NCI-H187 treated with DMSO at 0.1 percent for 48 hours (cell line): ENCODE measurements at regions not wholly inside any gene's neighbourhood (a gene's known extent, or its start where the extent isn't known, plus 50 kb on each side); places are given as distances from the start of the nearest gene placed in this dataset.

Source experiments
- DNase-seq: peaks from one replicate; lab custom pipeline; 2025; lab: John Stamatoyannopoulos, UW

DNA sequence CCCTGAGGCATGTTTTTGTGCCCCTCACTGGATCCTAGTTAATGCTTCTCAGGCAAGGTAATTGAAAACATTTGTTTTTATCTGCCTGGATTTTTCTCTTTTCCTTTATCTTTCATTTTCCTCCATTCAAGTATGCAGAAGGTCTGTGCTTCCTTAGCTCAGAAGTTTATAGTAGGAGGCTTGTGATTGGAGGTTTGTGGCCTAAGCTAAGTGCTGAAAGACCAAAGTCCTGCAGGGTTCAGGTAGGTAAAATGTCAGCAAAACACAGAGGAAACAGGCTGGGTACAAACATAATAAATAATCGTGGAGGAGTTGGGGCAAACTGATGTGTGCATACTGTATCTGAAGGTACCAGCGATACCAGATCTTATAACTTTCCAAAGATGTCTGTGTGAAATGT lies 230.9 kb upstream of the KLF4 start:
- DNase-seq, result no peak

GRCh38 chr9:107717529-107718314 lies 228.2 kb upstream of the KLF4 start:
- no peak for DNase-seq

DNA sequence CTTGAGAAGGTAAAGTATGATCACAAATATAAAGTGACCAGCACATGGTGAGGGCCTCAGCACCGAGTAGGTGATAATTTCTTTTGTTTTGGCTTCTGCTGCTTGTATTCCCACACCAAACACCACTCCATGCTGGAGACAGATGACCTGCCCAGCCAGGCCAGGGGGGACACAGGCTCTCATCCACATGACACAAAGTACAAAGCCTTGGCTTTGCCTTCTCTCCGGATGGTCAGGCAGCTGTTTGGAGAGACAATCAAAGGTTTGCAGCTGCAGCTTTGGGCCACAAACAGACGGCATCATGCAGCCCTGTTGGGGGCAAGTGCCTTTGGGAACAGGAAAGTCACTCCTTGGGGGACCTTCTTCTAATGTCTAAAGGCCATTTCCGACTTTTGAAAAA lies 226.2 kb upstream of the KLF4 start:
- DNase-seq, result no peak

- no peak for DNase-seq
Measured at GRCh38 chr9:107713470-107713869, 223.9 kb upstream of the KLF4 start.

GRCh38 chr9:107712390-107712789 lies 222.8 kb upstream of the KLF4 start:
- no peak for DNase-seq

- DNase-seq, result no peak
Measured at GRCh38 chr9:107711542-107711941, 222.0 kb upstream of the KLF4 start.

- DNase-seq, result no peak
Measured at GRCh38 chr9:107710953-107711352, 221.4 kb upstream of the KLF4 start.

DNA sequence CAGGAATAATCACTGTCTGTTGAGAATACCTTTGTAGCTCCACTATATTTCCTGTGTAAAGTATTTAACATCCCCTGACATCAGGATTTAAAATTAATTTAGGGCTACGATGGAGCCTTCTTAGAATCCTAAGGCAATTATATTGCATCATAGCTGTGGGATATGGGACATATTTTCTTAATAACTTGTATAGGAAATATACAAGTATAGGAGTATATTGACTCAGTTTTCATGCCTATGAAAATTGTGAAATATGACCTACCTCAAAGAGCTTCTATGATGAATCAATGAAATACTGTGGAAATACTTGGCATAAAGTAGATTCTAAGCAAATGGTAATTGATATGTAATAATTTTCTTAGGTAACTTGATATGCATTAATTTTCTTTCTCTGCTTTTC lies 221.0 kb upstream of the KLF4 start:
- no peak for DNase-seq

DNA sequence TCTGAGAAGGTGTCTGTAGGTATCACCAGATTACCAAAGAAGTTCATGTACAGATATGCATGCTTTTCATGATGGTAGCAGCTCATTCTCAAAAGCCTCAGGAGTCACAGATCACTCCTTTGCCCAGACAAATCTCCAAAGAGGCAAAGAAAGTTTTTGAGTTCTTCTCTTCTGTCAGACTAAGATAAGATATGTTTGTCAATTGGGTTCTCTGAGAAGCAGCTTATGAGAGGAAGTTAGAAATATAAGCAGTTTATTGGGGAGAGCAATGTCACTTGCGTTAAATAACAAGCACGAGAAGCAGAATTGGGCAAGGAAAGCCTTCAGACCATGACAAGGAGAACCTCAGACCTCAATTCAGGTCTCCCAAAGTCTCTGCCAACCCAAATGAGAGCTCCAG lies 219.2 kb upstream of the KLF4 start:
- DNase-seq, result no peak

DNA sequence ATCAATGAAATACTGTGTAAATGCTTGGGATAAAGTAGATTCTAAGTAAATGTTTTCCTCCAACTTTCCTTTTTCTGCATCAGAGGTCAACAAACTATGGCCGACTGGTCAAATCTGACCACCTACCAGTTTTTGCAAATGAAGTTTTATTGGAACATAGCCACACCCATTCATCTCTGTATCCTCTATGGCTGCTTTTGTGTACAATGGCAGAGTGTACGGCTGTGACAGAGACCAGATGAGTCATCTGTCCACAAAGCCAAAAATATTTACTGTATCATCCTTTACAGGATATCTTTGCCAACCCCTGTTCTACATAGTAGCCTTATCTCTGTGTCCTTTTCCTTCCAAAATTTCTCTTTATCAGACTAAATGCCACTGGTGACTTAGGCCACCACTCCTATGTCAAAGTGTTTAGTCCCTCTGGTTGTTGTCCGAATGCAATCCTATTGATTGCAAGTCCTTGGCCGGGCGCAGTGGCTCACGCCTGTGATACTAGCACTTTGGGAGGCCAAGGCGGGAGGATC lies 218.4 kb upstream of the KLF4 start:
- no peak for DNase-seq

DNA sequence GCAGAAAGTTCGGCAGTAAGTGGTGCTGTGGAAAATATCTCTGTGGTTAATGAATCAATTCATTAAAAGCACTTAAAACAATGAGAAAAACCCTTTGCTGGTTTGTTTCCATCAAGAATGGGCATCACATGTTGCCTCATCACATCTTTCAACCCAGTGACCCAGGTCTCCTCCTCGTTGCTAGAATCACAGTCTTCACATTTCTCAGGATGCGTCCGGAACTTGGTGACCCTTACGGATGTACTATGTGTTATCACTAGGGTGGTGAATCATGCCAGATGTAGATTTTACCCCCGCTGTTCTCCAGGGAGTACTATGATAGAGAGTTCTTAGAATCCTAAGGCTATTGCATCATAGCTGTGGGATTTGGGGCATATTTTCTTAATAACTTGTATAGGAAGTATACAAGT lies 217.9 kb upstream of the KLF4 start:
- DNase-seq, result no peak

DNA sequence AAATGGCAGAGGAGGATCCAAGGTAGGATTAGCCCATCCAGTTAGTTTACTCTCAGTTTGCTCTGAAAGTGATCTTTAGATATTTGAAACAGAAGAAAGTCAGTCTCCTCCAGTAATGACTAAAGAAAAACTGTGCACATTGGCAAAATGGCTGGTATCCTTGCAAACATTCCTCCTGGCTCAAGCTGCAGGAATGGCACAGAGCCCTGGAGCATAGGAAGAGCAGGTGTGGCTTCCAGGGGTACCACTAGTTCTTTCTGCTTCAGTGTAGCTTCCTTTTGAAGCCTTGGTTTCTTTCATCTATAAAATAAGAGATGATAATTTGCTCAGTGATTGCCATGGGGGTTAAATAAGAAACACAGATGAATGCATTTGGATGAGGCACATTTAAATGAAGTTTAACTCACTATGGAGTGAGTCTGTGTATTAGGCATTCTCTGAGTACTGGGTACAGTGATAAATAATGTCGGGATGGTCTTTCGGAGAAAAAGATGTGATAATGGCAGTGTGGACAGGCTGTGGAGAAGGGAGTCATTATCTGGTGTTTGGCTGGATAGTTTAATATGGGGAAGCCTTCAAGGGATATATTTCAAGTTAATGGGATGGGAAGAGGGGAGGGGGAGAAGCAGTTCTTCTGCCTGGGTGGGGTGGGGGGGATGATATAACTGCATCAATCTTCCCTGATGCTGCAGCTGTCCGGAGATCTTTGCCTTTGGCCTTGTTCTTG lies 217.3 kb upstream of the KLF4 start:
- no peak for DNase-seq

GRCh38 chr9:107705521-107705920 lies 216.0 kb upstream of the KLF4 start:
- DNase-seq, result no peak

DNA sequence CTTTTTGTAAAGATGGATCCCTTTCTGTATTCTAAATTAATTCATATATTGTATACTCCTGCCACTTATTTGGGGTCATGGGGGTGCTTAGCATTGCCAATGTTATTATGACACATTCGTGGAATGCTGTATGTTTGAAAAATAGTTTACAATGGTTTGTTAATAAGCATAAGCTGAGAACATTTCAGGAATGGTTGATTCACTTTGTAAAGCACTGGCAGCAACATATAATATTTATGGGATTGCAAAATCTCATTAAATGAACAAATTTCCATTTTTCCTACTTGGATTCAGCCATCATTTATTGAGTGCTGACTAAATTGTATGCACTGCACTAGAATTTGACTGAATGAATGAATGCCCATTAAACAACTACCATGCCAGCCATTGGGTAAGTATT lies 215.2 kb upstream of the KLF4 start:
- no peak for DNase-seq

GRCh38 chr9:107703651-107704050 lies 214.1 kb upstream of the KLF4 start:
- DNase-seq, result no peak

GRCh38 chr9:107700847-107701246 lies 211.3 kb upstream of the KLF4 start:
- DNase-seq, result no peak

DNA sequence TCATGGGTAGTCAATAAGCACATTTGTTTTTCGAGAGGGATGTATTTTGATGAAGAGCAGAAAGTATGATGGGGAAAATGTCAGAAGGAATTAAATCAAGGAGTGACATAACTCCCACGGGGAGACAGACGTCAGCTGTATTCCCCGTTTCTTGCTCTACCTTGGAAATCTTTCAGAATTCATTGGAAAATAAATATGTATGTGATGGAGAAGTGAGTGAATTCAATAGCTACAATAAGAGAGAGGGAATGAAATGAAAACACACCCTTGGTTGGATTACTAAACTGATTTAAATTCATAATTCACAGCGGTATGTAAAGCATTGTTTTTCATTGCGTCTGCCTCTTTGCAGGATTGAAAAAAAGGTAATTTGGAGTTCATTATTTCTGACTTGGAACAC lies 209.7 kb upstream of the KLF4 start:
- no peak for DNase-seq

GRCh38 chr9:107698779-107699178 lies 209.2 kb upstream of the KLF4 start:
- no peak for DNase-seq

DNA sequence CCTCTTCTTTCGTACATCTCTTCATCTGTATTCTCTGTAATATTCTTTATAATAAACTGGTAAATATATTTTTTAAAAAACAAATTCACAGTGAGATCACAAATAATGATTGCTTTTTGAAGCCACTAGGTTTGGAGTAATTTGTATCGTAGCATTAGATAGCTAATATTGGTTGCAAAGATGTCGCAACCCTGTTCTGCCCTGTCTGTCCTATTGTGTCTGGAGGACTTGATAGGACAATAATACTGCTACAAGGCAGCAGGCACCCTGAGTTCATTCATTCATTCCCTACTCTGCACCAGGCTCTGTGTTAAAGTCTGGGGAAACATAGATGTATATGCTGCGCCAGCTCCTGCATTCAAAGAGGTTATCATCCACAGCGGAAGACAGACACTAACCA lies 206.7 kb upstream of the KLF4 start:
- no peak for DNase-seq

- DNase-seq, result no peak
Measured at GRCh38 chr9:107694390-107694789, 204.8 kb upstream of the KLF4 start.

DNA sequence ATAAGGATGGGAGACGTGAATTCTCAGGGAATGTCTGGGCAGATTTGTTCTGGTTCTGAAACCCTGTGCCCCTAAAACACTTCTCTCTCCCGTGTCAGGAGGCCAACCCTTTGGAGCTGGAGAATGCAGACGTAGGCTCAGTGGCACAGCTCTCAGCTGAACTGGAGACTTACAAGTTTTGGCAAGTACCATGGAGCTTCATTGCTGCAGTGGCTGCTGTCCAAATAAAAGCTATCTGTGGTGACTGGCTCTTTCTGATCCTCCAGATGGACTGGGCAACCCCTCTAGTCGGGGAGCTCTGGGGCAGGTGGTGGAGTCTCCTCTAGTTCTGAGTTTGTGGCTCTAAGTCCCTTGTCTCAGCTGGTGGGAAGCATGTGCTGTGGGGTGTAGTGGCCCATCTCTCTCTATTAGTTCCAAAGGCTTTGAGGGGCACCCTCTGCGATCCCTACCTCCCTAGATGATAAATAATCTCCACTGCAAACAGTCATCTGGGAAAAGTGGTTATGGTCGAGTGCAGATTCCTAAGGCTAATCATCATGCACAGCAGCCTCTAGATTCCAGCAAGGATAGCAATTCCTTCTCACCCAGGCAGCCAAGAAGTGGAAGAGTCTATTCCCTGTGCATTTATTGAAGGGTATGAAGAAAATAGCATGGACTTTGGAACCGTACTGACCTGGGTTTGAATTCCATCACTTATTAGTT lies 204.2 kb upstream of the KLF4 start:
- DNase-seq, result no peak

DNA sequence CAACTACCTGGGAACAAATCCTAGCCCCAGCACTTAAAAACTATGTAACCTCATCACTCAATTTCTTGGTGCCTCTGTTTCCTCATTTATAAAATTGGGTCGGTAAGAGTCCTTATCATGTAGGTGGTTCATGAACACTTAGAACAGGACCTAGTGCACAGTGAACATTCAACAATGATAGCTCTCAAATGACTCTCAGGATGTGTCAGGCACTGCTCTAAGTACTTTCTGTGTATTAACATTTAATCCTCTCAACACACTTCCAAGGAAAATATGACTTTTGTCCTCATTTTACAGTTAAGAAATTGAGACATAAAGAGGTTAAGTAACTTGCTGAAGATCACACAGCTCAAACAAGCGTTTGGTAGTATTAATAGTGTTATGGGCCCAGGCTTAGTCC lies 202.1 kb upstream of the KLF4 start:
- DNase-seq, result no peak

DNA sequence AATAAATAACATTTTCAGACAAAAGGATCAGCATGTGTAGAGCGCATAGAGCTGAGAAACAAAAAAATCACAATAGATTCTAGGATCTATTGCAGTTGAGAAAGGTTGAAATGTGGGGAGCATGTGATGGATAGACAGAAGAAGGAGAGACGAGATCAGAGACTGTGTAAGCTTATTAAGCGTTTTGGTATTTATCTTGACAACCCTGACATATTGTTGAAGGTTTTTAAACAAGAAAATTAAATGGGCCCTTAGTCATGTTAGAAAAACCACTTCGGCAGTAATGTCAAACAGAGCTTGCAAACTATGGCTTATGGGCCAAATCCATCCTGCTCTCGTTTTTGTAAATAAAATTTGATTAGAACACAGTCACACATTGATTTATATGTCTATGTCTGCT lies 200.5 kb upstream of the KLF4 start:
- DNase-seq, result no peak
